ENCODE measurements at regions not wholly inside any gene's neighbourhood (a gene's known extent, or its start where the extent isn't known, plus 50 kb on each side); places are given as distances from the start of the nearest gene placed in this dataset.

DNA sequence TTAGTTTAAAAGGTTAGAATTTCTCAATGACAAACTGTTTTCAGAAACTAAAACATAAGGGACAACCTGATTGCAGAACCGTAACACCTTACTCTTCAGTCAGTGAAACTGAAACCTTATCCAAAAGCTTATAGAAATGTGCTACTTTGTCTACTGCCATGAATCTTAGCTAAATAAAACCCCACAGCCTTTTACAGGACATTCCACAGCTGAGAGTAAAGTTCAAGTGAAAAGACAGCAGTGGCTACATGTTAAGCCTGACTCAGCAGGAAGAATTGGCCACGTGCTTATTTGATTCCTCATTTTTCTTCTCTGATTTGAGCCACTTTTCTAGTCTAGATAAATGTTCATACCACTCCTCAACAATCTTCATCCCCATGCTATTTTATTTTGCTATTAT is 278.7 kb upstream of the ISL1 start:
- TF ChIP-seq, protein P1, sequence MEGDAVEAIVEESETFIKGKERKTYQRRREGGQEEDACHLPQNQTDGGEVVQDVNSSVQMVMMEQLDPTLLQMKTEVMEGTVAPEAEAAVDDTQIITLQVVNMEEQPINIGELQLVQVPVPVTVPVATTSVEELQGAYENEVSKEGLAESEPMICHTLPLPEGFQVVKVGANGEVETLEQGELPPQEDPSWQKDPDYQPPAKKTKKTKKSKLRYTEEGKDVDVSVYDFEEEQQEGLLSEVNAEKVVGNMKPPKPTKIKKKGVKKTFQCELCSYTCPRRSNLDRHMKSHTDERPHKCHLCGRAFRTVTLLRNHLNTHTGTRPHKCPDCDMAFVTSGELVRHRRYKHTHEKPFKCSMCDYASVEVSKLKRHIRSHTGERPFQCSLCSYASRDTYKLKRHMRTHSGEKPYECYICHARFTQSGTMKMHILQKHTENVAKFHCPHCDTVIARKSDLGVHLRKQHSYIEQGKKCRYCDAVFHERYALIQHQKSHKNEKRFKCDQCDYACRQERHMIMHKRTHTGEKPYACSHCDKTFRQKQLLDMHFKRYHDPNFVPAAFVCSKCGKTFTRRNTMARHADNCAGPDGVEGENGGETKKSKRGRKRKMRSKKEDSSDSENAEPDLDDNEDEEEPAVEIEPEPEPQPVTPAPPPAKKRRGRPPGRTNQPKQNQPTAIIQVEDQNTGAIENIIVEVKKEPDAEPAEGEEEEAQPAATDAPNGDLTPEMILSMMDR (IDR thresholded peaks at IDR 0.05) = no peak
- no peak for TF ChIP-seq POLR2A (IDR thresholded peaks at IDR 0.05)
